Gastrocnemius medialis (tissue), 4 donors: ENCODE measurements at regions not wholly inside any gene's neighbourhood (a gene's known extent, or its start where the extent isn't known, plus 50 kb on each side); places are given as distances from the start of the nearest gene placed in this dataset.

ENCODE experiments used
- POLR2A ChIP-seq, 2 donors: fragments of 450-650 bp; IDR thresholded peaks; one replicate each; pipeline ENCODE4 v1.6.1; 2017; ENCODE audit warnings: antibody characterized with exemption in 2 of 2, mild to moderate bottlenecking in 2 of 2, moderate library complexity in 2 of 2
- TF ChIP-seq, protein P1 (sequence below), 5 experiments: fragments of 450-650 bp in 3 of 5; fragments of 200-600 bp in 2 of 5; sonication (generic) in 2 of 5; IDR thresholded peaks in 4 of 5; conservative IDR thresholded peaks in 1 of 5; 1 replicate in 4 of 5; 2 replicates in 1 of 5; pipeline ENCODE4 v1.5.1; 2016 to 2019; ENCODE audit warnings: antibody characterized with exemption in 5 of 5, mild to moderate bottlenecking in 3 of 5, moderate library complexity in 3 of 5

GRCh38 chrX:4831574-4831973, 1118.1 kb upstream of the PRKX start:
- TF ChIP-seq, protein P1, sequence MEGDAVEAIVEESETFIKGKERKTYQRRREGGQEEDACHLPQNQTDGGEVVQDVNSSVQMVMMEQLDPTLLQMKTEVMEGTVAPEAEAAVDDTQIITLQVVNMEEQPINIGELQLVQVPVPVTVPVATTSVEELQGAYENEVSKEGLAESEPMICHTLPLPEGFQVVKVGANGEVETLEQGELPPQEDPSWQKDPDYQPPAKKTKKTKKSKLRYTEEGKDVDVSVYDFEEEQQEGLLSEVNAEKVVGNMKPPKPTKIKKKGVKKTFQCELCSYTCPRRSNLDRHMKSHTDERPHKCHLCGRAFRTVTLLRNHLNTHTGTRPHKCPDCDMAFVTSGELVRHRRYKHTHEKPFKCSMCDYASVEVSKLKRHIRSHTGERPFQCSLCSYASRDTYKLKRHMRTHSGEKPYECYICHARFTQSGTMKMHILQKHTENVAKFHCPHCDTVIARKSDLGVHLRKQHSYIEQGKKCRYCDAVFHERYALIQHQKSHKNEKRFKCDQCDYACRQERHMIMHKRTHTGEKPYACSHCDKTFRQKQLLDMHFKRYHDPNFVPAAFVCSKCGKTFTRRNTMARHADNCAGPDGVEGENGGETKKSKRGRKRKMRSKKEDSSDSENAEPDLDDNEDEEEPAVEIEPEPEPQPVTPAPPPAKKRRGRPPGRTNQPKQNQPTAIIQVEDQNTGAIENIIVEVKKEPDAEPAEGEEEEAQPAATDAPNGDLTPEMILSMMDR (IDR thresholded peaks at IDR 0.05 in 4 of 5, conservative IDR thresholded peaks at IDR 0.05 in 1 of 5), result no peak
- TF ChIP-seq POLR2A (IDR thresholded peaks at IDR 0.05), result no peak
